ENCODE measurements at regions not wholly inside any gene's neighbourhood (a gene's known extent, or its start where the extent isn't known, plus 50 kb on each side); places are given as distances from the start of the nearest gene placed in this dataset.
"Not testable (repeated sequence)": the region's sequence is repeated elsewhere in the genome, so short reads cannot be mapped to it uniquely, and the experiment has no call there.

- no peak overlapping the region for H2AK5ac ChIP-seq (ENCODE audit: low read length)
- no CpG with 5 or more reads among the region's 1 CpG for WGBS (ENCODE audit: extremely low coverage, insufficient coverage, insufficient read length)
- no peak overlapping the region for H4K8ac ChIP-seq (ENCODE audit: low read depth, low read length)
- no peak overlapping the region for H2BK5ac ChIP-seq (ENCODE audit: low read depth, low read length, poor library complexity)
- no peak overlapping the region for H3K9ac ChIP-seq (ENCODE audit: low read length)
- H4K91ac ChIP-seq (ENCODE audit: low read depth, low read length) = no peak overlapping the region
- no peak overlapping the region for H3K4ac ChIP-seq (ENCODE audit: low read depth, low read length)
- no peaks in the 10 kb centered on the region for H3K9me3 ChIP-seq (ENCODE audit: insufficient read depth, low read depth, low read length)
- no peak overlapping the region for H4K12ac ChIP-seq (ENCODE audit: low read depth, low read length)
- H3K4me1 ChIP-seq (ENCODE audit: control insufficient read depth in 1 of 2, insufficient read depth in 2 of 2, low read length in 2 of 2) = no peaks in the 10 kb centered on the region
- no peak overlapping the region for H2BK120ac ChIP-seq (ENCODE audit: insufficient read depth, low read length, poor library complexity)
- H3K27me3 ChIP-seq (ENCODE audit: insufficient read depth, low read length) = no peaks in the 10 kb centered on the region
- no peaks in the 10 kb centered on the region for H3K36me3 ChIP-seq (ENCODE audit: control insufficient read depth in 1 of 2, insufficient read depth in 2 of 2, low read length in 2 of 2)
- no peak overlapping the region for H2BK12ac ChIP-seq (ENCODE audit: low read length)
- no peaks in the 10 kb centered on the region for H3K79me2 ChIP-seq (ENCODE audit: control insufficient read depth, insufficient read depth, low read length, poor library complexity)
- DNase-seq = no peak
- H2AFZ ChIP-seq (ENCODE audit: insufficient read depth, low read length, poor library complexity) = no peak overlapping the region
- no peak overlapping the region for H3K23ac ChIP-seq (ENCODE audit: low read length)
- H3K18ac ChIP-seq (ENCODE audit: low read length) = no peak overlapping the region
- H3K14ac ChIP-seq (ENCODE audit: low read length) = no peak overlapping the region
- H3K27ac ChIP-seq (ENCODE audit: low read depth, low read length) = no peak overlapping the region
- no peak overlapping the region for H3K4me2 ChIP-seq (ENCODE audit: low read length)
- no peak overlapping the region for H3K4me3 ChIP-seq (ENCODE audit: low read depth, low read length)
- no peaks in the 10 kb centered on the region for H3K79me1 ChIP-seq (ENCODE audit: low read length)
Measured at GRCh38 chr15:24394303-24394702, 281.3 kb upstream of the NPAP1 start.

GRCh38 chr15:24412649-24413048 lies 262.9 kb upstream of the NPAP1 start:
- not testable (repeated sequence) for H3K36me3 ChIP-seq (ENCODE audit: control insufficient read depth in 1 of 2, insufficient read depth in 2 of 2, low read length in 2 of 2)

GRCh38 chr15:24426286-24427054 lies 249.1 kb upstream of the NPAP1 start:
- not testable (repeated sequence) for H3K23ac ChIP-seq (ENCODE audit: low read length); H2AK5ac ChIP-seq (ENCODE audit: low read length); H3K4me1 ChIP-seq (ENCODE audit: control insufficient read depth in 1 of 2, insufficient read depth in 2 of 2, low read length in 2 of 2); H2BK5ac ChIP-seq (ENCODE audit: low read depth, low read length, poor library complexity); H3K27me3 ChIP-seq (ENCODE audit: insufficient read depth, low read length); H3K18ac ChIP-seq (ENCODE audit: low read length); H3K27ac ChIP-seq (ENCODE audit: low read depth, low read length); H3K14ac ChIP-seq (ENCODE audit: low read length); H4K12ac ChIP-seq (ENCODE audit: low read depth, low read length); H2BK120ac ChIP-seq (ENCODE audit: insufficient read depth, low read length, poor library complexity); H3K9ac ChIP-seq (ENCODE audit: low read length); H3K4ac ChIP-seq (ENCODE audit: low read depth, low read length); H3K79me1 ChIP-seq (ENCODE audit: low read length); DNase-seq; H3K79me2 ChIP-seq (ENCODE audit: control insufficient read depth, insufficient read depth, low read length, poor library complexity); H3K36me3 ChIP-seq (ENCODE audit: control insufficient read depth in 1 of 2, insufficient read depth in 2 of 2, low read length in 2 of 2); H2BK12ac ChIP-seq (ENCODE audit: low read length); H3K9me3 ChIP-seq (ENCODE audit: insufficient read depth, low read depth, low read length); H2AFZ ChIP-seq (ENCODE audit: insufficient read depth, low read length, poor library complexity); H3K4me3 ChIP-seq (ENCODE audit: low read depth, low read length); H4K91ac ChIP-seq (ENCODE audit: low read depth, low read length)
- Histone ChIP-seq H3K4me2 (ENCODE audit: low read length) (peak overlapping the region; percentile 53), H4K8ac (ENCODE audit: low read depth, low read length) (peak overlapping the region; percentile 19)
- WGBS (ENCODE audit: extremely low coverage, insufficient coverage, insufficient read length) = no CpG with 5 or more reads among the region's 20 CpGs

More at GRCh38 chr15:24412649-24413048, 262.9 kb upstream of the NPAP1 start:
- H3K4me1 ChIP-seq (ENCODE audit: control insufficient read depth in 1 of 2, insufficient read depth in 2 of 2, low read length in 2 of 2); H3K4ac ChIP-seq (ENCODE audit: low read depth, low read length); H3K9ac ChIP-seq (ENCODE audit: low read length); H2BK5ac ChIP-seq (ENCODE audit: low read depth, low read length, poor library complexity); H3K4me2 ChIP-seq (ENCODE audit: low read length); H2AFZ ChIP-seq (ENCODE audit: insufficient read depth, low read length, poor library complexity); H3K4me3 ChIP-seq (ENCODE audit: low read depth, low read length); H2BK12ac ChIP-seq (ENCODE audit: low read length); H3K27me3 ChIP-seq (ENCODE audit: insufficient read depth, low read length); H3K79me2 ChIP-seq (ENCODE audit: control insufficient read depth, insufficient read depth, low read length, poor library complexity); H2BK120ac ChIP-seq (ENCODE audit: insufficient read depth, low read length, poor library complexity); DNase-seq; H4K91ac ChIP-seq (ENCODE audit: low read depth, low read length); H3K9me3 ChIP-seq (ENCODE audit: insufficient read depth, low read depth, low read length); H3K23ac ChIP-seq (ENCODE audit: low read length); H3K79me1 ChIP-seq (ENCODE audit: low read length); H3K27ac ChIP-seq (ENCODE audit: low read depth, low read length); H3K18ac ChIP-seq (ENCODE audit: low read length); H4K8ac ChIP-seq (ENCODE audit: low read depth, low read length); H3K14ac ChIP-seq (ENCODE audit: low read length); H2AK5ac ChIP-seq (ENCODE audit: low read length); H4K12ac ChIP-seq (ENCODE audit: low read depth, low read length): not testable (repeated sequence)
- WGBS (ENCODE audit: extremely low coverage, insufficient coverage, insufficient read length) = no CpG with 5 or more reads among the region's 1 CpG

GRCh38 chr15:24427055-24427400 lies 248.5 kb upstream of the NPAP1 start:
- Histone ChIP-seq H3K4me2 (ENCODE audit: low read length) (peak overlapping the region; percentile 53), H4K8ac (ENCODE audit: low read depth, low read length) (peak overlapping the region; percentile 19)
- not testable (repeated sequence) for H3K4ac ChIP-seq (ENCODE audit: low read depth, low read length); H2BK5ac ChIP-seq (ENCODE audit: low read depth, low read length, poor library complexity); H3K23ac ChIP-seq (ENCODE audit: low read length); H3K4me1 ChIP-seq (ENCODE audit: control insufficient read depth in 1 of 2, insufficient read depth in 2 of 2, low read length in 2 of 2); H3K79me2 ChIP-seq (ENCODE audit: control insufficient read depth, insufficient read depth, low read length, poor library complexity); H3K9ac ChIP-seq (ENCODE audit: low read length); H3K18ac ChIP-seq (ENCODE audit: low read length); H3K27me3 ChIP-seq (ENCODE audit: insufficient read depth, low read length); H3K14ac ChIP-seq (ENCODE audit: low read length); H2AFZ ChIP-seq (ENCODE audit: insufficient read depth, low read length, poor library complexity); H3K27ac ChIP-seq (ENCODE audit: low read depth, low read length); H3K36me3 ChIP-seq (ENCODE audit: control insufficient read depth in 1 of 2, insufficient read depth in 2 of 2, low read length in 2 of 2); DNase-seq; H3K79me1 ChIP-seq (ENCODE audit: low read length); H4K91ac ChIP-seq (ENCODE audit: low read depth, low read length); H4K12ac ChIP-seq (ENCODE audit: low read depth, low read length); H3K4me3 ChIP-seq (ENCODE audit: low read depth, low read length); H2BK120ac ChIP-seq (ENCODE audit: insufficient read depth, low read length, poor library complexity); H2AK5ac ChIP-seq (ENCODE audit: low read length); H3K9me3 ChIP-seq (ENCODE audit: insufficient read depth, low read depth, low read length); H2BK12ac ChIP-seq (ENCODE audit: low read length)
- no CpG with 5 or more reads among the region's 26 CpGs for WGBS (ENCODE audit: extremely low coverage, insufficient coverage, insufficient read length)
